GM12891 (cell line): ENCODE measurements at regions not wholly inside any gene's neighbourhood (a gene's known extent, or its start where the extent isn't known, plus 50 kb on each side); places are given as distances from the start of the nearest gene placed in this dataset.

Experiments
- POLR2A ChIP-seq: IDR thresholded peaks from 2 replicates; pipeline ENCODE4 v1.6.1; 2011; ENCODE audit warnings: low read depth, low read length, control low read depth
- POLR2AphosphoS5 ChIP-seq: IDR thresholded peaks from 2 replicates; pipeline ENCODE4 v1.6.1; 2011; ENCODE audit warnings: low read depth, low read length, control low read depth
- POU2F2 ChIP-seq: IDR thresholded peaks from 2 replicates; pipeline ENCODE4 v1.6.1; 2011; ENCODE audit warnings: low read depth, mild to moderate bottlenecking, control low read depth, low read length, moderate library complexity
- SPI1 ChIP-seq: IDR thresholded peaks from 2 replicates; pipeline ENCODE4 v1.6.1; 2011; ENCODE audit warnings: low read depth, low read length, control low read depth
- TAF1 ChIP-seq: IDR thresholded peaks from 2 replicates; pipeline ENCODE4 v1.6.1; 2011; ENCODE audit warnings: low read depth, low read length, control low read depth

DNA sequence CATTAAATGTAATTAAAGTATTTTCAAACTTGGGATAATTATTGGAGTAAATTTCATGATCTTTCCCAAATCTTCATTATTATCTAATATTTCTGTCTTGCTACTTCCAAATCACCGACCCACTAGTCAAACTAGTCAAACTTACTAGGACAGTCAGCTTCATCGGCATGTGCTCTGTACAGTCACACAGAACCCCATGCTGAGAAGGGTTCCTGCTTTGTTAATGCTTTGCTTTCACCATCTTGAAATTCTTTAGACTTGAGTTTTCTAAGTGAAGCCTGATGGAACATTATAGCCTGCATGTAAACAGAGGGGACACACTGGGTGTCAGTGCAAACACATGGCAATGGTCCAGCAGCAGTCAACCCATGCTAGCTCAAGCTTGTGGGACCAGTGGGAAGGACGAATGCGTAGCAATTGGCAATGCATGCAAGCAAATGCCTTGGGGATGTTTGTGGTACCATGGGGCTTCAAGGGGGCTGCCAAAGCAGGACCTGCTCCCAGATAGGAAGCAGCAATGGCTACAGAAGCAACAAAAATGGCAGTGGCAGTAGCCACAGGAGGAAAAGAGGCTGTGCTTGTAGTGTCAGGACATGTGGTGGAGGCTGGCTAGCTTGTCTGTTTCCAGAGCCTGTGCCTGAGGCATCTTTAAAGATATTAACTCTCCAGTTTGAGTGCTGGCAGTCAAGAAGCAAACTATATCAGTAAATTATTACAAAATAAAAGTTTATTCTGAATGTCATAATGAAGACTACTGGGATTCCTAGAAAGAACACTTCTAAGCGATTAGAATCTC, 441.1 kb upstream of the SEMA3D start:
- TF ChIP-seq POLR2A = no peak
- no peak for TF ChIP-seq POLR2AphosphoS5
- TF ChIP-seq TAF1 = no peak
- TF ChIP-seq POU2F2 = no peak
- TF ChIP-seq SPI1 = no peak
